ENCODE measurements at regions not wholly inside any gene's neighbourhood (a gene's known extent, or its start where the extent isn't known, plus 50 kb on each side); places are given as distances from the start of the nearest gene placed in this dataset.

DNA sequence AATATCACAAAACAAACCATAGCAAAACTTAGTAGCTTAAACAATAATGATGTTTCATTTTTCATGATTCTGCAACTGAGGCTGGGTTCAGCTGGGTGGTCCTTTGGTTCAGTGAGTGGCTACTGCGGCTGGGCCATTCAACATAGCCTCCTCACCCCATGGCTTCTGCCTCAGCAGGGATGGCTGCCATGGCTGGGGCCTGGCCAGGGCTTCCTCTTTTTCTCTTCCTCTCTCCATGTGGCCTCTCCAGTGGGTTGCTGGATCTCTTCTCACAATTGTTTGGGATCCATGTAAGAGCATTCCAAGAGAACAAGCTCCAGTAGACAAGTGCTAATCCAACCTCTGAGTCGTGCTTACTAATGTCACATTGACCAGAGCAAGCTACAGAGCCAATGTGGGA, 248.6 kb upstream of the PLET1 start:
- no peaks in the 10 kb centered on the region for H3K4me1 ChIP-seq (ENCODE audit: control insufficient read depth, insufficient read depth, low read length)
- ChIA-PET POLR2A (no interaction called here), CTCF (no interaction called here)
- BruUV-seq (replicated peaks), result no TSS peak
- in situ Hi-C loops (cut with HindIII; ENCODE audit: low pct_unique_long_range_greater_than_20kb, low sequenced_read_pairs) (no loop called here), intact Hi-C loops (cut with micrococcal nuclease; ENCODE audit: unreplicated experiment) (no loop called here)
- no peak for ATAC-seq
- no peak for DNase-seq (ENCODE audit: low read depth, low spot score)
- no peaks in the 10 kb centered on the region for H3K36me3 ChIP-seq (ENCODE audit: control insufficient read depth, insufficient read depth, low read length)
- H3K27ac ChIP-seq (ENCODE audit: low read length), result no peak overlapping the region
- H3K9me3 ChIP-seq (ENCODE audit: control insufficient read depth, insufficient read depth, low read depth, low read length), result no peaks in the 10 kb centered on the region
- no peak overlapping the region for H3K4me3 ChIP-seq (ENCODE audit: low read depth in 2 of 2, low read length in 2 of 2)
- H3K27me3 ChIP-seq (ENCODE audit: control insufficient read depth, insufficient read depth, low read length), result peaks cover 5% of the 10 kb centered on the region; the same call in 1 of the 2 replicates
- TF ChIP-seq CTCF (IDR thresholded peaks at IDR 0.05) (no peak), POLR2AphosphoS5 (IDR thresholded peaks at IDR 0.05; ENCODE audit: low read depth, low read length) (no peak), TCF7L2 (IDR thresholded peaks at IDR 0.05; ENCODE audit: low read depth, low read length) (no peak), SIN3A (IDR thresholded peaks at IDR 0.05; ENCODE audit: borderline replicate concordance, insufficient read depth, low read depth, low read length) (no peak)
- TF ChIP-seq, protein P1, sequence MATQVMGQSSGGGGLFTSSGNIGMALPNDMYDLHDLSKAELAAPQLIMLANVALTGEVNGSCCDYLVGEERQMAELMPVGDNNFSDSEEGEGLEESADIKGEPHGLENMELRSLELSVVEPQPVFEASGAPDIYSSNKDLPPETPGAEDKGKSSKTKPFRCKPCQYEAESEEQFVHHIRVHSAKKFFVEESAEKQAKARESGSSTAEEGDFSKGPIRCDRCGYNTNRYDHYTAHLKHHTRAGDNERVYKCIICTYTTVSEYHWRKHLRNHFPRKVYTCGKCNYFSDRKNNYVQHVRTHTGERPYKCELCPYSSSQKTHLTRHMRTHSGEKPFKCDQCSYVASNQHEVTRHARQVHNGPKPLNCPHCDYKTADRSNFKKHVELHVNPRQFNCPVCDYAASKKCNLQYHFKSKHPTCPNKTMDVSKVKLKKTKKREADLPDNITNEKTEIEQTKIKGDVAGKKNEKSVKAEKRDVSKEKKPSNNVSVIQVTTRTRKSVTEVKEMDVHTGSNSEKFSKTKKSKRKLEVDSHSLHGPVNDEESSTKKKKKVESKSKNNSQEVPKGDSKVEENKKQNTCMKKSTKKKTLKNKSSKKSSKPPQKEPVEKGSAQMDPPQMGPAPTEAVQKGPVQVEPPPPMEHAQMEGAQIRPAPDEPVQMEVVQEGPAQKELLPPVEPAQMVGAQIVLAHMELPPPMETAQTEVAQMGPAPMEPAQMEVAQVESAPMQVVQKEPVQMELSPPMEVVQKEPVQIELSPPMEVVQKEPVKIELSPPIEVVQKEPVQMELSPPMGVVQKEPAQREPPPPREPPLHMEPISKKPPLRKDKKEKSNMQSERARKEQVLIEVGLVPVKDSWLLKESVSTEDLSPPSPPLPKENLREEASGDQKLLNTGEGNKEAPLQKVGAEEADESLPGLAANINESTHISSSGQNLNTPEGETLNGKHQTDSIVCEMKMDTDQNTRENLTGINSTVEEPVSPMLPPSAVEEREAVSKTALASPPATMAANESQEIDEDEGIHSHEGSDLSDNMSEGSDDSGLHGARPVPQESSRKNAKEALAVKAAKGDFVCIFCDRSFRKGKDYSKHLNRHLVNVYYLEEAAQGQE (IDR thresholded peaks at IDR 0.05; ENCODE audit: insufficient read depth in 1 of 2, low read depth in 2 of 2, low read length in 1 of 2), result no peak

DNA sequence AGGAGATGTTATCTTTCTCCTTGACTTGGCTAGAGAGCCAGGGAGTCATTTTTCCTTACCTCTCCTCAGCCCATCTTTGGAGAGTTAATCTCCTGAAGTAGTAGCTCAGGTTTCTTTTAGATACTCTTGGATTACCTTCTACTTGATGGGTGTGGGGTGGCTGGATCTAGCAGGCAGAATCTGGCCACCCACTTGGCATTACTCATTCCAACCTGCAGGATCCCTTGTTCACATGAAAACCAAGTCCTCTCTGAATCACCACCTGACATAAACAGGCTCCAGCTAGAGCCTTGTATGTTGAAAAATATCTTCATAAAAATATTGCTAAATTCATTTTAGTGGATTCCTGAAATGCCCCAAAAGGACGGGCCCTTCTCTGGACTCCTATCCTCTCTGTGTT, 250.6 kb upstream of the PLET1 start:
- Histone ChIP-seq H3K27ac (ENCODE audit: low read length) (no peak overlapping the region), H3K27me3 (ENCODE audit: control insufficient read depth, insufficient read depth, low read length) (peaks cover 5% of the 10 kb centered on the region; the same call in 1 of the 2 replicates), H3K4me3 (ENCODE audit: low read depth in 2 of 2, low read length in 2 of 2) (no peak overlapping the region), H3K36me3 (ENCODE audit: control insufficient read depth, insufficient read depth, low read length) (no peaks in the 10 kb centered on the region), H3K4me1 (ENCODE audit: control insufficient read depth, insufficient read depth, low read length) (no peaks in the 10 kb centered on the region), H3K9me3 (ENCODE audit: control insufficient read depth, insufficient read depth, low read depth, low read length) (no peaks in the 10 kb centered on the region)
- TF ChIP-seq SIN3A (IDR thresholded peaks at IDR 0.05; ENCODE audit: borderline replicate concordance, insufficient read depth, low read depth, low read length) (no peak), CTCF (IDR thresholded peaks at IDR 0.05) (no peak), POLR2AphosphoS5 (IDR thresholded peaks at IDR 0.05; ENCODE audit: low read depth, low read length) (no peak), TCF7L2 (IDR thresholded peaks at IDR 0.05; ENCODE audit: low read depth, low read length) (no peak)
- TF ChIP-seq, protein P1 (IDR thresholded peaks at IDR 0.05; ENCODE audit: insufficient read depth in 1 of 2, low read depth in 2 of 2, low read length in 1 of 2), result no peak
- CTCF ChIA-PET, result no interaction called here
- BruUV-seq (replicated peaks), result no TSS peak
- DNase-seq (ENCODE audit: low read depth, low spot score), result no peak
- intact Hi-C loops (cut with micrococcal nuclease; ENCODE audit: unreplicated experiment), result no loop called here
- POLR2A ChIA-PET, result no interaction called here
- no peak for ATAC-seq
- in situ Hi-C loops (cut with HindIII; ENCODE audit: low pct_unique_long_range_greater_than_20kb, low sequenced_read_pairs), result no loop called here
